NCI-H2196 (cell line): ENCODE measurements at regions not wholly inside any gene's neighbourhood (a gene's known extent, or its start where the extent isn't known, plus 50 kb on each side); places are given as distances from the start of the nearest gene placed in this dataset.
"Not testable (repeated sequence)": the region's sequence is repeated elsewhere in the genome, so short reads cannot be mapped to it uniquely, and the experiment has no call there.

Source experiments
- DNase-seq: peaks from one replicate; lab custom pipeline; 2025; ENCODE audit not compliant: unreplicated experiment; lab: John Stamatoyannopoulos, UW

DNA sequence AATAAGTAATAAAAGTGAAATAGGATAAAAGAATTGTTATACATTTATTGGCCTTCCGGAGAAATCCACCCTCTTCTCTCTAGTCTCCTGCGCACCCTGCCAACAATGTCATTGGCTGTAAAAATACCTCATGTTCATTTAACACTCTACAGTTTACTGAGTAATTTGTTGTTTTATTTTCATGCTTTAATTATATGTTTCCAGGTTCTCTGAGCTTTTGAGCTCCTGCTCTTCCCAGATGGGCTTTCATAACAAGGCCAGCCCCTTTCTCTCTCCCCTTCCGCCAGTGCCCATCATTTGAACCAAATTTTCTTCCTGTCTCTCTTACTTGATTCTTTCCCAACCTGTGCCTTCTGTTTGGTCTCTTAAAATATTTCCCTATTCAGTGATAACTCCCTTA, 144.6 kb upstream of the PRSS1 start:
- no peak for DNase-seq

DNA sequence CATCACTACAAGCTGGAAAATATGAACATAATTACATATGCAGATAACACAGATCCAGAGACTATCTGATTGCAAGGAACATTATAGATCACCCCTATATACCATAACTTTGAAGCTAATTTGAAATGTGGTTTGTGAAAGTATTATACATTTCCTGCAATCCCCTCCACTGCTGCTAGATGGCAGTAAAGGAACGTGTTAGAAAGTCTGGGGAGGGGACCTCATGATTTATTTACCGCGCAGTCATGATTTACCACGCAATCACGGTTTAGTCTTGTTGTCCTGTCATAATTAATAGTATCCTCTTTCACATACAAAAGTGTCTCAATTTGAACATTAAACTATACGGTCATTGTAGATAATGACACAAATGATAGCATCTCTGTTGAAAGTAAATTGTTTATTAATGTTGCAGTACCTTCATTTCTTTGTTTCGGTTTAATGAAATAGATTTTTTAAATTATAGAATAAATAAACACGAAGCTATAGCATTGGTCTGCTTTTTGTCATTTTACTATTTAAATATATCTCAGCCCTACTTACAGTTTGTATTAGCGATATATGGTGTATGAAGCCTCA, 145.3 kb upstream of the PRSS1 start:
- DNase-seq: peak; percentile 64

DNA sequence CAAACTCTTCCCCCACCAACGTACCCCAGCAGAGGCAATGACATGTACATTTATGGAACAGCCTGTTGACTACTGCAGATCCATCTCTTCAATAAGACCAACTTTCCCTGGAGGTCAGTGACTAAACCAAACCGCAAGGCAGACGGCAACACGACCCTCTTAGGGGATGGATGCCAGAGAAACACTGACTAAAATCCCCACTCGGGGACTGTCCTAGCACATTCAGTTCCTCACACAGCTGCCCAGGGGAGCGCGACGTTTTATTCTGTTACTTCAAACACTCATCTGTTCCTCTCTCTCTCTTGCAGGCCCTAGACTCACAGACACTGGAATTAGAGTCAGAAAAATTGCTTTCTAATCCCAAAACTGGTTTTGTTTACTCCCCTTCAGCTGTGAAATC, 146.5 kb upstream of the PRSS1 start:
- DNase-seq: no peak

DNA sequence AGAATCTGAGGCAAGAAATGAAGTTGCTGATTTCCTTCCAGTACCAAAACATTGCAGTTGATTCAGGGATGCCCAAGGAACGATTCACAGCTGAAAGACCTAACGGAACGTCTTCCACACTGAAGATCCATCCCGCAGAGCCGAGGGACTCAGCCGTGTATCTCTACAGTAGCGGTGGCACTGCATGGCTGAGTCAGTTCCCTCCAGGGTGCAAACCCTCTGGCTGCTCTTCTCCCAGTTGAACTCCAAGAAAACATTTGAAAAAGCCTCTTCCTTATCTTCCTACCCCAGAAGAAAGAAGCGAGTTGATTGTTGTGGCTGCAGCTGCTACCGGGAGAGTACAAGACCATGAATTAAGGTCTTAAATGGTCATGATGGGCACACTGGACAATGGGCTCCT, 147.1 kb upstream of the PRSS1 start:
- DNase-seq: no peak

DNA sequence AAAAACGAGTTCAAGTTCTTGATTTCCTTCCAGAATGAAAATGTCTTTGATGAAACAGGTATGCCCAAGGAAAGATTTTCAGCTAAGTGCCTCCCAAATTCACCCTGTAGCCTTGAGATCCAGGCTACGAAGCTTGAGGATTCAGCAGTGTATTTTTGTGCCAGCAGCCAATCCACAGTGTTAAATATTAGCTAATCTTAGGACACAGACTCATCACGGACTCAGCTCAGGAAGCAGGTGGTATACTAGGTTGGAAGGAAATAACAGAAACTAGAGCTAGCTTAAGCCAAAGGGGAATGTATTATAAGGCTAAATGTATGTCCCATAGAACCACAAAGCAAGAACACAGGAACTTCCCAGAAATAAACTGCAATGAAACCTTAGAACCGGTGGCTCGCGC, 151.0 kb upstream of the PRSS1 start:
- DNase-seq: no peak

DNA sequence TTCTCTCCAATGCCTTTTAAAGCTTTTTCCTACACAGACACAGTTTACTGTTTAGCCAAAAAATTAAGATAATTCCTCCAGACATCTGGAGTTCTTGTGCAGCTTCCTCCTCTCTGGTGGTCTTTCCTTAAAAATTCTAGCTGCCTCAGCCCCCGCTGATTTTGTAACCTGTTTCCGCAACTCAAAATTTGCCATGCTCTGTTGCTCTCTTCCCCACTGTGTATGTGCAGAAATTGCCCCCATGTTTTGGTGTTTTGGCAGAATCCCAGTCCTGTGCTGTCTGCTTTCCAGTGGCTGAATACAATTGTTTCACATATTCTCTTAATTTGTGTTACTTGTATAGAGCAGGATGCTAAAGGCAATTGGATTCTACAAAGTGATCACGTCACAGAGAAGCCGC, 151.7 kb upstream of the PRSS1 start:
- no peak for DNase-seq

DNA sequence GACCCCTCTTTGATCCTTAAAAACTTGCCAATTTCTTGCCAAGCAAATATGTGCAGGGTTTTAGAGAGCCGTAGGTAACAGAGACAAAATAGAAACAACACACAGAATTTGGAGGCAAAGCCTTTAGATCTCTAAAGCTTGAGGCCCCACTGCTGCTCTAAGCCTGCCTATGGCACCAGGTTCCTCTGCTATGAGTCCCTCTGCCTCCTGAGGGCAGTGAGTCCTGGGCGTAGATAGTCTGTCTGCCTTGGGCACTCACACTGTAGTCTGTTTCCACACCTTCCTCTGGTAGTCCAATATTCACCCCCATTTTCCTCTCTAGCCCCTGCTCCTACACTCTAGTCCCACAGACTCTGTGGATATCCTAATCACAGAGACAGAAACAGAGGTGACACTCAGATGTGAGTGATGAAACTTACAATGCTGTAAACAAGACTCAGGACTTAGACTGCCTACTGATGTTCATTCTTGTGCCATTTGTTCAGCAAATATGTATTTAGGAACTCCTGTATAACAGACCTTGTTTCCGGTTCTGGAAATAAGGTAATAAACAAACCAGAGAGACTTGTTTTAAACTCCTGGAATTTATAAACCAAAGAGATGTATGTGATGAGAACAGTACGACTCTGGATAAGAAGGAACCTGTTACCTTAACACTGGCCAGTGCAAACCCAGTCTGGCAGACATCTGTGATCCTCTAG, 153.3 kb upstream of the PRSS1 start:
- DNase-seq: no peak

DNA sequence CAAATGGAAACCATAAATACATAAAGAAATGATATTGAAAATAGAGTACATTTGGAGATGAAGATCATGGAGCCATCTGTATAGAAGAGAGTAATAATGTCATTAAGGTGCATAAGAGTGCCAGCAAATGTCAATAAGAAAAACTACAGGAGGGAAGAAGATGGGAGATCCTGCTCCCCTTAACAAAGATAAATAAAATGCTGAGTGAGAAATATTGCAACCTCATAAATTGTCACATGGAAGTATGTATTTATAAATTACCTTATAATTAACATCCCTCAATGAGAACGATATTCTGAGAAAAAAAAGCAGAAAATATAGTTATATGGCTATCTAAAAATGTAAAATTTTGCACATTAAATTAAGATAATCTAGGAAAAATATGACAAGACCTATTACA, 155.2 kb upstream of the PRSS1 start:
- DNase-seq: no peak

DNA sequence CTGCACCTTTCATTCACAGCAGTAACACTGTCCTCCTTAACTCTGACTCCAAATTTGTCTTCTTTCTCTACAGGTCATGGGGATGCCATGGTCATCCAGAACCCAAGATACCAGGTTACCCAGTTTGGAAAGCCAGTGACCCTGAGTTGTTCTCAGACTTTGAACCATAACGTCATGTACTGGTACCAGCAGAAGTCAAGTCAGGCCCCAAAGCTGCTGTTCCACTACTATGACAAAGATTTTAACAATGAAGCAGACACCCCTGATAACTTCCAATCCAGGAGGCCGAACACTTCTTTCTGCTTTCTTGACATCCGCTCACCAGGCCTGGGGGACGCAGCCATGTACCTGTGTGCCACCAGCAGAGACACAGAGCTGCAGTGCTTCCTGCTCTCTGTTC, 156.2 kb upstream of the PRSS1 start:
- DNase-seq: no peak

DNA sequence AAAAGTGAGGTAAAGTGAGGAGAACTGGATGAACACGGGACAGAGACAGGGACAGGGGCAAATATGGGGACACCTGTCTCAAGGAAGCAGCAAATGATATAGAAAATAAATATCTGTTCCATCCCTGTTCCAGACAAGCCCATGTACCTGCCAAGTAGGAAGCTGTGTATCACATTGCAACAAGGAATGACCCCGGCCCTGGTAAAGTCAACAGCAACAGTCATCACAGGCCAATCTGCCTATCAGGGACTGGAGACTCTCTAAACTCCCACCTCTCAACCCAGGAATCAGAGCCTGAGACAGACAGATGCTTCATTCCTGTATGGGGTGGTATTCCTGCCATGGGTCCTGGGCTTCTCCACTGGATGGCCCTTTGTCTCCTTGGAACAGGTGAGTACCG, 156.6 kb upstream of the PRSS1 start:
- DNase-seq: no peak

DNA sequence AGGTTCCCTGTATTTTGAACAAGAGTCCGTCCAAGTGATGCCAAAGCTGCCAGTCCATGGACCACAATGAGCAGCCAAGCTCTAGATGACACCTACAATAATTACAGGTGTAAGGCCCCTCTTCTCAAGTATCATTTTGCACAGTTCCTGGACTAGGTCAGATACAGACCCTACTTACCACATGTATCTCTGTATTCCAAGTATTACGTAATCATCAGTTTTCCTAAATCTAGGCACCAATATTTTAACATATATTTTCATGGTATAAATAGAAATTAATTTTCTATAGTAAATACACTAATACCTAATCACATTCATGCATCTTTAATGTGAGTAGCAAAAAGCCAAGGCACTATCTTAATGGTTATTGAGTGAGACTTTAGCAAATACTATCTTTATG, 157.0 kb upstream of the PRSS1 start:
- DNase-seq: no peak

DNA sequence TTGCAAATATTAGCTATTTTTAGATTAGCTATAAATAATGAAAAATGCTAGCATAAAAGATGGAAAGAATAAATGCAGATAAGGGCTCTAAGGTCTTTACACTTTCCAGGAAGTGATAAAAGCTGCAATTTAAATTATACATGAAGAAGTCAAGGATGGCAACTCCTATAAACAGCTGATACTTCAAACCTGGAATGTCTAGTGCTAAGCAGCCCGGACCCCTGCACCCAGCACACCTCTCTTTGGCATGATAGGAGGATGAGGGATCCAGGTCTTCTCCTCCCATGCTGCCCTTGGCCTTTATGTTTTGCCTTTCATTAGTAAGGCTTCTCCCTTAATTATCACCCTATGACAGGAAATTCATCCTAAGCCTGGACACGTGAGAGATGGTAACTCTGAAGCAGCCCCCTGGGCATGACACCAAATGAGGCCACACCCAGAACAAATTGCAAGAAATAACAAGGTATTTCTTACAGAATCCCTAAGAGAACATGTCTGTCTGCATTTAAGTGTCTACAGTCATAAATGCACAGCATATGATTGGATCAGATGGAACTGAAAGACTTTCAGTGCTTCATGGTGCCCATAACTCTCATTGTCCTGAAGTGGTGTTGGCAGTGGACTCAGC, 158.3 kb upstream of the PRSS1 start:
- DNase-seq: no peak

DNA sequence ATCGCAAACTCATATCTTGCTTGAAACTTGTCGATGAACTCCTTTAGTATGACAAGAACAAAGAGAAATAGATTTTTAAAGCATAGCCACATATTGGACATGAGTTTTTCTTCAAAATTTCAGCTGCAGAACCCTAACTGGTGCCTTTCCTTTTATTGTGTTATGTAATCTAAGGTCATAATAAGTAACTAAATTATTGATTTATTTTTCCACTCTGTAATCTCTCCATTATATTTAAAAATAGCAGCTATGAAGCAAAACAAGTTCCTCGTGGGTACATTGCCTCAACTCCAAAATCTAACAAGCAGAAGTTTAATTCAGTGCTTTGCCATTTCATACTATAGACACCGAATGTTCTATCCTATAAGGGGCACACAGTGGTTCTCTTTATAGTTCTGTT, 159.2 kb upstream of the PRSS1 start:
- no peak for DNase-seq

DNA sequence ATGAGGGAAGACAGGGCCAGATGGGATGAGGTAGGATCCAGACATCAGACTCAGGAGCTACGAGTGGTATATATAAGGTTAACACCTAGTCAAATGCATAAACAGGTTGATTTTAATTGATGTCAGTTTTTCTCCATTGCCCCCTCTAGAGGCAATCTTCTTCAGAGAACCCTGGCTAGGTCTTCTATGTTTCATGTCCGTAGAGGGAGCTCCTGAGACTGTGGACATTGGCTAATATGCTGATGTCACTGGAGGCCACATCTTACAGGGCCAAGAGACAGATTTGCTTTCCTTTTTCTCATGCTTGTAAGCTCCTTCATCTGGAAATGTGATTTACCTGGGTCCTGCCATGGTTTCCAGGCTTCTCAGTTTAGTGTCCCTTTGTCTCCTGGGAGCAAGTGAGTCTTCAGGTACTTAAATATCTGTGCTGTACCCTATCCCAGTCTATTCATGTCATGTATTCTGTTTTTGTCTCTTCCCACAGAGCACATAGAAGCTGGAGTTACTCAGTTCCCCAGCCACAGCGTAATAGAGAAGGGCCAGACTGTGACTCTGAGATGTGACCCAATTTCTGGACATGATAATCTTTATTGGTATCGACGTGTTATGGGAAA, 161.6 kb upstream of the PRSS1 start:
- no peak for DNase-seq

DNA sequence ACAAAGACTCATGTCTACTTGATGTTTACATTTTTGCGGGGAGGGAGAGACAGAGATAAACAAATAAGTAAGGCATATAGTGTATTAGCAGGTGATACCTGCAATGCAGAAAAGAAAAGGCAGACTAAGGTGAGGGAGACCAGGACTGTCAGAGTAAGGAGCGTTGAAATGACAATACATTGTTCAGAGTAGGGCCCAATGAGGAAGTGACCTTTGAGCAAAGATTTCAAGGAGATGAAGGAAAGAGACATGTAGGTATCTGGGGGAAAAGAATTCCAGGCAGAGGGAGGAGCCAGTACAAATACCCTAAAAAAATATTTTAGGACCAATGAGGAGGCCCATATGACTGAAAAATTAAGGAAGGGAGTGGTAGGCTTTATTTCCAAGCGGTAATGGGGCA, 162.7 kb upstream of the PRSS1 start:
- no peak for DNase-seq

DNA sequence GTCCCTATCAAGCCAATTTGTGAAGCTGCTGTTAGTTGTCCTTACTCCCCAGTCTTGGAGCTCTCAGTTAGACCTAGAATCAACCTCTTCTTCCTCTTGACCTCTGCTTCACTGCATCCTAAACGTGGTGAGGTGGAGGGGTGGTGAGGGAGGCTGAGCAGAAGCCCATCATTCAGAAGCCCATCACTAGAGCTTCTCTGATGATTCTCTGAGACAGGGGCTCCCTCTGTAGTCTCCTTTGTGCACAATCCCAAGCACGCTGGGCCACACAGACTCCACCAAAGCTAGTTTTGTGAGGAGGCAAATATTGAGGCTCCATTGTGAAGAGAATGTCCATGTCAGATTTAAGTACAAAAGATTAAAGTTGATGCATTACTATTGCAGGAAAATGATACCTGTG, 163.8 kb upstream of the PRSS1 start:
- no peak for DNase-seq

DNA sequence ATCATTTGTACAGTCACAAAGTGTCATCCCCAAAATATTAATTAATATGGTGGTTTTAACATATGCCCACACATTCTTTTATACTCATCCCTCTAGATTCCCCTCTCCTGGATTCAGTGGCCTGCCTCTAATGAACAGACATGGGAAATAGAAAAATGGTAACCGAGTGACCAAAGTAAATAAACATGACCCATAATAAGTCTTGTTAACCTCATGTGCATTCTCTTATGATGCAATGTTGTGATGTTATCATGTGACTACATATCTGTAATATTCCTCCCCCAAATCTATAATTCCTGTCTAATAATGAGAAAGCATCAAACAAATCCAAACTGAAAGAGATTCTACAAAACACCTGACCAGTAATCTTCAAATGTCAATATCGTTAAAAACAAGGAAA, 164.5 kb upstream of the PRSS1 start:
- DNase-seq: no peak

DNA sequence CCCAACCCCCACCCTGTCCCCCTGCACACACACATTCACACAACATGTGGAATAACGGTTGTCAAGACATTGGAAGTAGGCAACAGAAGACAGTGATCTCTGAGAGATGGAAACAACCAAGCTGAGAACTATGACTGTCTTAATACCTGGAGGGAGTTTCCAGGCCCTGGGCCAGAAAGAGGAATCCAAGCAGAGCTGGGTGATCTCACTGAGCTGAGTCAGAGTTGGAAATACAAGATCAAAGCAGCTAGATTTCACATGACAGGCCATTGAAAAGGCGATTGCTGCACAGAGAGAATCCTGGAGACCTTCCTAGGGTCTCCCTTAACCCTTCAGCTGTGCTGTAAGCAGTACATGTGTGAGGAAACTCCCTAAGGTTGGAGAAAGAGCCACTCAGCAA, 165.8 kb upstream of the PRSS1 start:
- no peak for DNase-seq

DNA sequence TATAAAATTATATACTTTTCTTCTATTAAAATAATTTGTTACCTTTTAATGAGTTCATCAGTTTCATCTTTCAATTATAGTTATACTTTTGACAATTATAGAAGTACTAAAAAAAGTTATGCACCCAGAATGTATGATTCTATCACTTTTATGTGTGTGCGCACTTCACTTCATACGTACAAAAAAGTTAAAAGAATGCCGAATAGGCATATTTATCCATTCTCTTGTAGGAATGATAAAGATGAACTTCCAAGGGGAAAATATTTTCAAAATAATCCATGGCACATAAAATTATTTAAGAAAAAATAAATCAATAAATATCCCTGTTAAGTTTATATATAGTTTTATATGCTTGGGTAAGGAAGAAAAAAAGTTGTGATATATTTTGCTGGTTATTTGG, 166.9 kb upstream of the PRSS1 start:
- no peak for DNase-seq

DNA sequence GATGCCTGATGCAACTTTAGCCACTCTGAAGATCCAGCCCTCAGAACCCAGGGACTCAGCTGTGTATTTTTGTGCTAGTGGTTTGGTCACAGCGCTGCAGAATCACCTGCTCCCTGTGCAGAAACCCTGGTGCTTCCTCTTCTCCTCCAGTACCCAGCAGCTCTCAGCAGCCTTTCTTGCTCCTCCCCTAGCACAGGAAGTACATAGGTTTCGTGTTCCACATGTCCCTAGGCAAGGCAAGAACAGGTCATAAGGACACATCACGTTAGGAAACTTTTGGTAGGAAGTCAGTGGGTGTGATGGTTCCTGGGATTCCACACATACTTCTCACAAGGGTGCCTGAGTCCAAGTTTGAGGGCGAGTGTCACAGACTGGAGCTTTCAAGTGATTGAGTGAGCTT, 167.9 kb upstream of the PRSS1 start:
- DNase-seq: no peak

DNA sequence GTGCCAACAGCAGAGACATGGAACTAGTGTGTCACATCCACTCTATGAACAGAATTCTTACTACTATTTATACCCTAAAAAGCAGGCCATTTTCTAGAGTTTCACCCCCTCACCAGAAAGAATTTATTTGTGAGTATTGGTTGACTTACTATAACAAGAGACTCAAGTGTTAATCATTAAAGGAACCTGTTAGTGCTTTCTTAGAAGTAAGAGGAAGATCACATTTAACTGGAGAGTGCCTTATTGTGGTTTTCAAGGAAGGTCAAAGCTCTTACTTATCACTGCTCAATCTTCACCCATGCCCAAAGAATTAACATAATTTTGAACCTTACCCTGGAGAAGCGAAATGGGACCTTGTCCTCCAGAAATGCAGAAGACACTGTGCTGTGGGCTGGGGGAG, 169.3 kb upstream of the PRSS1 start:
- no peak for DNase-seq

DNA sequence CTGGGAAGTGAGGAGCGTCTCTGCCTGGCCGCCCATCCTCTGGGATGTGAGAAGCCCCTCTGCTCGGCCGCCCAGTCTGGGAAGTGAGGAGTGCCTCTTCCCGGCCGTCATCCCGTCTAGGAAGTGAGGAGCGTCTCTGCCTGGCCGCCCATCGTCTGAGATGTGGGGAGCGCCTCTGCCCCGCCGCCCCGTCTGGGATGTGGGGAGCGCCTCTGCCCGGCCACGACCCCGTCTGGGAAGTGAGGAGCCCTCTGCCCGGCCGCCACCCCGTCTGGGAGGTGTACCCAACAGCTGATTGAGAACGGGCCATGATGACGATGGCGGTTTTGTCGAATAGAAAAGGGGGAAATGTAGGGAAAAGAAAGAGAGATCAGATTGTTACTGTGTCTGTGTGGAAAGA, 173.9 kb upstream of the PRSS1 start:
- not testable (repeated sequence) for DNase-seq
